ENCODE measurements at regions not wholly inside any gene's neighbourhood (a gene's known extent, or its start where the extent isn't known, plus 50 kb on each side); places are given as distances from the start of the nearest gene placed in this dataset.

DNA sequence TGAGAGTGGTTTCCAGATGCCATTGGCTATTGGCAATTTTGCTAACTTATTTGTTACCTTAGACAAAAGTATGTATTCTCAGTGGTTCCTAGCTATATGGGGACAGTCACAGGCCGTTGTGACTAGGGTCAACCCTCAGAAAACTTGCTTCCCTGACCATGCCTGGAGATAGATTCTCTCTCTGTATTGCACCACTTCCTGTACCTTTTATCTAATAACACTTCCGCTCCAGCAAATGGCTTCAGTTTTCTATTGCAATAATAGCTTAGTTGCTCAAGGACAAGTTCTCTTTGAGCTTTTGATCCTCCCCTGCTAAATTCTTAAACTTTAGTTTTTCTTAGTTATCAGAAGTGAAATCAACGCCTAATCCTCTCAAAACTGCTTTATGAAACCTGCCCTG is 338.0 kb downstream of the RMST start:
- H3K9me3 ChIP-seq (ENCODE audit: control insufficient read depth in 4 of 4, insufficient read depth in 3 of 4, low read length in 3 of 4): no peaks in the 10 kb centered on the region
- ATAC-seq (ENCODE audit: insufficient read depth, low FRiP score) (no peak), DNase-seq (no peak)
- no peaks in the 10 kb centered on the region for H3K36me3 ChIP-seq (ENCODE audit: control insufficient read depth in 4 of 4, insufficient read depth in 4 of 4, low read length in 4 of 4)
- TF ChIP-seq, protein P1, sequence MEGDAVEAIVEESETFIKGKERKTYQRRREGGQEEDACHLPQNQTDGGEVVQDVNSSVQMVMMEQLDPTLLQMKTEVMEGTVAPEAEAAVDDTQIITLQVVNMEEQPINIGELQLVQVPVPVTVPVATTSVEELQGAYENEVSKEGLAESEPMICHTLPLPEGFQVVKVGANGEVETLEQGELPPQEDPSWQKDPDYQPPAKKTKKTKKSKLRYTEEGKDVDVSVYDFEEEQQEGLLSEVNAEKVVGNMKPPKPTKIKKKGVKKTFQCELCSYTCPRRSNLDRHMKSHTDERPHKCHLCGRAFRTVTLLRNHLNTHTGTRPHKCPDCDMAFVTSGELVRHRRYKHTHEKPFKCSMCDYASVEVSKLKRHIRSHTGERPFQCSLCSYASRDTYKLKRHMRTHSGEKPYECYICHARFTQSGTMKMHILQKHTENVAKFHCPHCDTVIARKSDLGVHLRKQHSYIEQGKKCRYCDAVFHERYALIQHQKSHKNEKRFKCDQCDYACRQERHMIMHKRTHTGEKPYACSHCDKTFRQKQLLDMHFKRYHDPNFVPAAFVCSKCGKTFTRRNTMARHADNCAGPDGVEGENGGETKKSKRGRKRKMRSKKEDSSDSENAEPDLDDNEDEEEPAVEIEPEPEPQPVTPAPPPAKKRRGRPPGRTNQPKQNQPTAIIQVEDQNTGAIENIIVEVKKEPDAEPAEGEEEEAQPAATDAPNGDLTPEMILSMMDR (IDR thresholded peaks at IDR 0.05; ENCODE audit: control extremely low read depth, extremely low read depth): no peak
- H3K27ac ChIP-seq (ENCODE audit: low read depth in 1 of 2, low read length in 1 of 2): no peak overlapping the region
- no peak overlapping the region for H3K9ac ChIP-seq (ENCODE audit: insufficient read depth in 1 of 2, low read length in 2 of 2)
- WGBS, 2 donors: 71 to 82% methylated on average over 3 of the region's 3 CpGs
- no peaks in the 10 kb centered on the region for H3K27me3 ChIP-seq (ENCODE audit: control insufficient read depth in 3 of 3, insufficient read depth in 3 of 3, low read length in 2 of 3)
- H3K4me3 ChIP-seq: no peak overlapping the region
- H3K4me1 ChIP-seq (ENCODE audit: control insufficient read depth in 5 of 5, insufficient read depth in 5 of 5, low read length in 5 of 5): no peaks in the 10 kb centered on the region

DNA sequence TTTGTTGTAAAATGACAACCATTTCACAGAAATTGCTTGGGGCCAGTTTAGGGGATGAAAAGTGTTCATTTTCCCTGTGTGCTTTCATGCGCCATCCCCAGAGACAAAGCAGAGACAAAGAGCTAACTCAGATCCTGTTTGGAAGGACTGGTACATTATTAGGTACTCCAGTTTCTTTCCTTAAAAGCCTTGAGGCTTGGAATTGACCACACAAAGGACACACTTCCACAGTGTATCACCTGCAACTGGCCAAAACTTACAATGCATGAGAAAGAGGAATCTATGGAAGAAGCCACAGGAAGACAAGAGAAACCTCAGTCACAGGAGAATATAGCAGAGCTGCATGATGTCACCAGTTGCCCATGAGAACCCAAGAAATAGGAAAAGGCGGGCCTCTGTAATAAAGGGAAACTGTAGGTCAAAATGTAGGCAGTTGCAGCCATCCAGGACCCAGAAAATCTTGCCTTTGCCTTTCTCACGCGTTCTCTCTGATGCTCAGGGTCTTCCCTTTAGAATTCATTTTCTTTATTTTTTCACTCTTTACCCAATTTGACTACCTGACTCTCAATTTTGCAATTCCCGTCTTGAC is 339.0 kb downstream of the RMST start:
- H3K9ac ChIP-seq (ENCODE audit: insufficient read depth in 1 of 2, low read length in 2 of 2): no peak overlapping the region
- DNase-seq: no peak
- TF ChIP-seq, protein P1 (IDR thresholded peaks at IDR 0.05; ENCODE audit: control extremely low read depth, extremely low read depth): no peak
- no peaks in the 10 kb centered on the region for H3K4me1 ChIP-seq (ENCODE audit: control insufficient read depth in 5 of 5, insufficient read depth in 5 of 5, low read length in 5 of 5)
- H3K27me3 ChIP-seq (ENCODE audit: control insufficient read depth in 3 of 3, insufficient read depth in 3 of 3, low read length in 2 of 3): no peaks in the 10 kb centered on the region
- no peak overlapping the region for H3K4me3 ChIP-seq
- 82 to 92% methylated on average over 5 of the region's 5 CpGs for WGBS, 2 donors
- H3K9me3 ChIP-seq (ENCODE audit: control insufficient read depth in 4 of 4, insufficient read depth in 3 of 4, low read length in 3 of 4): no peaks in the 10 kb centered on the region
- H3K36me3 ChIP-seq (ENCODE audit: control insufficient read depth in 4 of 4, insufficient read depth in 4 of 4, low read length in 4 of 4): no peaks in the 10 kb centered on the region
- ATAC-seq (ENCODE audit: insufficient read depth, low FRiP score): no peak
- H3K27ac ChIP-seq (ENCODE audit: low read depth in 1 of 2, low read length in 1 of 2): no peak overlapping the region

DNA sequence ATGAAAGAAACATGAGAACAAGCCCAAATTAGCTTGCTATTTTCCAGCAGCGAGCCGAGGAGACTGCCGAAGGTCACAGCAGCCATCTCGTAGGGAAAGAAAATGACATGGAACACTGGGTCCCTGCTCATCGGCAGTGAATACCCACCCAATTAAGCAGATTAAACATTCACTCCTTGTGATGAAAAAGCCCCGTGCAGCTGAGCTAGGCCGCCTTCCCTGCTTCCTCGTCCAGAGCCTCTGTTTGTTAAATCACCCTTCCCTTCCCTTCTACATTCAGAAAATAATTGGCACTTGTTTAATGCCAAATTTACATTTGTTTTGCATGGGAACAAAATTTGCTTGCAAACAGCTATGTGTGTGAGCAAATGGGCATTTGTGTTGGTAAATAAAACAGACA is 342.5 kb downstream of the RMST start:
- ATAC-seq (ENCODE audit: insufficient read depth, low FRiP score): no peak

More for the DNA sequence above, 342.5 kb downstream of the RMST start:
- H3K4me3 ChIP-seq: no peak overlapping the region
- WGBS, 2 donors: 75 to 84% methylated on average over 8 of the region's 8 CpGs
- no peaks in the 10 kb centered on the region for H3K27me3 ChIP-seq (ENCODE audit: control insufficient read depth in 3 of 3, insufficient read depth in 3 of 3, low read length in 2 of 3)
- H3K36me3 ChIP-seq (ENCODE audit: control insufficient read depth in 4 of 4, insufficient read depth in 4 of 4, low read length in 4 of 4): no peaks in the 10 kb centered on the region
- no peaks in the 10 kb centered on the region for H3K9me3 ChIP-seq (ENCODE audit: control insufficient read depth in 4 of 4, insufficient read depth in 3 of 4, low read length in 3 of 4)
- DNase-seq: no peak
- TF ChIP-seq, protein P1 (IDR thresholded peaks at IDR 0.05; ENCODE audit: control extremely low read depth, extremely low read depth): no peak
- H3K27ac ChIP-seq (ENCODE audit: low read depth in 1 of 2, low read length in 1 of 2): no peak overlapping the region
- no peak overlapping the region for H3K9ac ChIP-seq (ENCODE audit: insufficient read depth in 1 of 2, low read length in 2 of 2)
- no peaks in the 10 kb centered on the region for H3K4me1 ChIP-seq (ENCODE audit: control insufficient read depth in 5 of 5, insufficient read depth in 5 of 5, low read length in 5 of 5)
